Cardiac muscle cell (in vitro differentiated cells and primary cell): ENCODE measurements at regions not wholly inside any gene's neighbourhood (a gene's known extent, or its start where the extent isn't known, plus 50 kb on each side); places are given as distances from the start of the nearest gene placed in this dataset.

Source experiments
- DNase-seq, 2 donors: peaks; one replicate each; pipeline versions ENCODE4 v3.0.0 to v3.0.0-alpha.2; 2010 to 2017; ENCODE audit warnings: low read depth in 1 of 2, low spot score in 1 of 2
- H3K27ac ChIP-seq: fragments of 200-600 bp; sonication (generic); 2 replicates; pipeline ENCODE4 v1.5.1; 2016
- H3K27me3 ChIP-seq: fragments of 200-600 bp; sonication (generic); 2 replicates; pipeline ENCODE4 v1.6.0; 2016; ENCODE audit warnings: control low read depth
- H3K36me3 ChIP-seq: fragments of 200-600 bp; sonication (generic); 2 replicates; pipeline ENCODE4 v1.5.1; 2016; ENCODE audit warnings: control low read depth
- H3K4me1 ChIP-seq: fragments of 200-600 bp; sonication (generic); 2 replicates; pipeline ENCODE4 v1.8.1; 2017; ENCODE audit warnings: low read depth, mild to moderate bottlenecking, mixed run types
- H3K4me3 ChIP-seq: fragments of 200-600 bp; sonication (generic); 2 replicates; pipeline ENCODE4 v1.5.1; 2016; ENCODE audit warnings: mild to moderate bottlenecking
- H3K9me3 ChIP-seq: fragments of 200-600 bp; sonication (generic); 2 replicates; pipeline ENCODE4 v1.5.1; 2017; ENCODE audit warnings: low read depth, mild to moderate bottlenecking, control low read depth
- TF ChIP-seq, protein P1 (sequence below): IDR thresholded peaks from 2 replicates; pipeline ENCODE4 v1.5.1; 2012; ENCODE audit warnings: low read depth, mild to moderate bottlenecking, low read length

DNA sequence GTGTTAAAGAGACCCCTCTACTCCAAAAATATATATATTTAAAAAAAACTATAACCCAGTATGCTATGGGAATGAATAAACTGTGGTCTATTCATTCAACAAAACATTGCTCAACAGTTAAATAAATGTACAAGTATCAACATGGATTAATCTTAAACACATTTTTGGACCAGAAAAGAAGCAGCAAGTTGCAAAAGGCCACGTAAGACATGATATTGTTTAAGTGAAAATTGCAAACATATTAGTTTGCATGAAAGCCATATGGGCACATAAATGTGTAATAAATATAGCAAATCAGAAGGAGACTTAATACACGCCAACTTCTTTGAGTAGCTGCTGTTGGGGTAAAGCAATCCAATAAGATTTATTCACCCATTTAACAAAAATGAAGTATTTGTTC lies 321.5 kb downstream of the FBXO15 start:
- H3K27me3 ChIP-seq = no peaks in the 10 kb centered on the region
- no peak overlapping the region for H3K27ac ChIP-seq
- no peaks in the 10 kb centered on the region for H3K36me3 ChIP-seq
- H3K4me3 ChIP-seq = no peak overlapping the region
- H3K9me3 ChIP-seq = no peaks in the 10 kb centered on the region
- TF ChIP-seq, protein P1, sequence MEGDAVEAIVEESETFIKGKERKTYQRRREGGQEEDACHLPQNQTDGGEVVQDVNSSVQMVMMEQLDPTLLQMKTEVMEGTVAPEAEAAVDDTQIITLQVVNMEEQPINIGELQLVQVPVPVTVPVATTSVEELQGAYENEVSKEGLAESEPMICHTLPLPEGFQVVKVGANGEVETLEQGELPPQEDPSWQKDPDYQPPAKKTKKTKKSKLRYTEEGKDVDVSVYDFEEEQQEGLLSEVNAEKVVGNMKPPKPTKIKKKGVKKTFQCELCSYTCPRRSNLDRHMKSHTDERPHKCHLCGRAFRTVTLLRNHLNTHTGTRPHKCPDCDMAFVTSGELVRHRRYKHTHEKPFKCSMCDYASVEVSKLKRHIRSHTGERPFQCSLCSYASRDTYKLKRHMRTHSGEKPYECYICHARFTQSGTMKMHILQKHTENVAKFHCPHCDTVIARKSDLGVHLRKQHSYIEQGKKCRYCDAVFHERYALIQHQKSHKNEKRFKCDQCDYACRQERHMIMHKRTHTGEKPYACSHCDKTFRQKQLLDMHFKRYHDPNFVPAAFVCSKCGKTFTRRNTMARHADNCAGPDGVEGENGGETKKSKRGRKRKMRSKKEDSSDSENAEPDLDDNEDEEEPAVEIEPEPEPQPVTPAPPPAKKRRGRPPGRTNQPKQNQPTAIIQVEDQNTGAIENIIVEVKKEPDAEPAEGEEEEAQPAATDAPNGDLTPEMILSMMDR = no peak
- no peak for DNase-seq
- H3K4me1 ChIP-seq = peaks cover 7% of the 10 kb centered on the region

DNA sequence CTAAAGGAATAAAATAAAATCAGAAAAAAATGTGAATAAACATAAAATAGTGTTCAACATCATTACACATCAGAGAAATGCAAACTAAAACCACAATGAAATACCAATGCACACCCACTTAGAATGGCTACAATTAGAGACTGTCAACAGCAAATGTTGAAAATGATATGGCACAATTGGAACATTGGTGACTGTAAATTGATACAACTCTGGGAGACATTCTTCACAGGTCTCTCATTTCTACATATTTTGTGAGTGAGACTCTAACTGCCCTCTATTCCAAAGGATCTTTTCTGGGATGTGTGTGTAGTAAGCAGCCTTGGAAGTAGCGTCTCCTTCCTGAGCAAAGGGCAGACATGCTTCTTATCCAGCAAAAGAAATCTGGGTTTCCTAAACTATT lies 323.0 kb downstream of the FBXO15 start:
- no peak overlapping the region for H3K4me3 ChIP-seq
- peaks cover 7% of the 10 kb centered on the region for H3K4me1 ChIP-seq
- no peaks in the 10 kb centered on the region for H3K36me3 ChIP-seq
- DNase-seq = no peak
- H3K9me3 ChIP-seq = no peaks in the 10 kb centered on the region
- H3K27me3 ChIP-seq = no peaks in the 10 kb centered on the region
- TF ChIP-seq, protein P1 = no peak
- no peak overlapping the region for H3K27ac ChIP-seq

DNA sequence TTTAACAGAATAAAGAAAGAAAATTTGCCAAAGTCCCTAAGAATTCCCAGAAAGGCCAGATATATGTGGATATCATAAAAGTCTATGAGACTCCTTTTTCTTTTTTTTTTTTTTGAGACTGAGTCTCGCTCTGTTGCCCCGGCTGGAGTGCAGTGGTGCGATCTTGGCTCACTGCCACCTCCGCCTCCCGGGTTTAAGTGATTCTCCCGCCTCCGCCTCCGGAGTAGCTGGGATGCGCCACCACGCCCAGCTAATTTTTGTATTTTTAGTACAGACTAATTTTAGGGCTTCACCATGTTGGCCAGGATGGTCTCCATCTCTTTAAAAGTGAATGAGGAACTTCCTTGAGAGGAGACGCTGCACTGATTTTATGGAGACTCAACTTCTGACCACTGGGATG lies 335.2 kb downstream of the FBXO15 start:
- Histone ChIP-seq H3K9me3 (no peaks in the 10 kb centered on the region), H3K27me3 (no peaks in the 10 kb centered on the region), H3K4me3 (no peak overlapping the region), H3K36me3 (no peaks in the 10 kb centered on the region), H3K27ac (no peak overlapping the region), H3K4me1 (peaks cover 6% of the 10 kb centered on the region)
- TF ChIP-seq, protein P1 = no peak
- DNase-seq = no peak

DNA sequence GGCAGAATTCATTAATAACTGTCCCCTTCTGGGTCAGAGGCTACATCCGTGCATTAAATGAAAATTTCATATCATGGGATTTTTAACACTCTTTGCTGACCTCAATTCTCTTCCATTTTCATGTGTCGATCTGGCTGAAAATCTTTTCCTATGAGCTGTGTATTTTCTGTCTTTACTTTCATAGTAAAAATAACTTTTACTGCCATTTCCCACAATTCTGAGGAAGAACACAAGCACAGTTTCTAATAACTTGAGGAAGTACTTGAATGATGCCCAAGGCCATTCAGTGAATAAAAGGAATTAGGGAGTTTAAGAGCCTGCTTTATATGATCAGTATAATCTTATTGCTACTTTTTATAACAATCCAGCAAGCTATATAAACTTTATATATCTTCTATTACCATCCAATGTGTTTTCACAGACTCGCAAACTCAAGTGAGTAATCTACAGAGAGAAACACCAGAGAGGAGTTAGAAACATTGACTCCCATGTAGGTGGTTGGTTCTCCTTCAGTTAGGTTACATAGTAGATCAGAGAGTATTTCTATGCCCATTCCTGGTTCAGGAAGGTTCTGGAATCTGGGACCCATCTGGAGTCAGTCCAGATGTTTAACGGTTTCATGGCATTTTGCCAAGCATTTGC lies 340.0 kb downstream of the FBXO15 start:
- no peaks in the 10 kb centered on the region for H3K9me3 ChIP-seq
- TF ChIP-seq, protein P1 = no peak
- H3K4me1 ChIP-seq = peaks cover 6% of the 10 kb centered on the region
- H3K27ac ChIP-seq = no peak overlapping the region
- H3K36me3 ChIP-seq = no peaks in the 10 kb centered on the region
- H3K4me3 ChIP-seq = no peak overlapping the region
- H3K27me3 ChIP-seq = no peaks in the 10 kb centered on the region
- DNase-seq = no peak

DNA sequence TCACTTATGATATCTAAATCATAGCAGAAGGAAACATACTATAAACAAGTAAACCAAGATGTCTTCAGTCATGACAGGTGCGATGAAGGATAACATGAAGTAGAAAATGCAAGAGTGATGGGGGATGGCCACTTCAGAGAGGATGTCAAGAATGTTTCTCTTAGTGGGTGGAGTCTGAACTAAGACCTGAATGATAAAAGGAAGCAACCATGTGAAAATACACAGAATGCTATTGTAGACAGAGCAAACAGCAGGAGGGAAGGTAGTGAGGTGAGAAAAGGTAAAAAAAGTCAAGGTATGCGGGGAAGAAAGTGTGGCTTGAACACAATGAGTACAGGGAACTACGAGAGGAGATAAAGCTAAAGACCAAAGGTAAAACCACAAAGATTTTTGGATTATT lies 341.6 kb downstream of the FBXO15 start:
- Histone ChIP-seq H3K4me1 (peaks cover 6% of the 10 kb centered on the region), H3K27ac (no peak overlapping the region), H3K4me3 (no peak overlapping the region), H3K9me3 (no peaks in the 10 kb centered on the region), H3K36me3 (no peaks in the 10 kb centered on the region), H3K27me3 (no peaks in the 10 kb centered on the region)
- TF ChIP-seq, protein P1 = no peak
- no peak for DNase-seq

DNA sequence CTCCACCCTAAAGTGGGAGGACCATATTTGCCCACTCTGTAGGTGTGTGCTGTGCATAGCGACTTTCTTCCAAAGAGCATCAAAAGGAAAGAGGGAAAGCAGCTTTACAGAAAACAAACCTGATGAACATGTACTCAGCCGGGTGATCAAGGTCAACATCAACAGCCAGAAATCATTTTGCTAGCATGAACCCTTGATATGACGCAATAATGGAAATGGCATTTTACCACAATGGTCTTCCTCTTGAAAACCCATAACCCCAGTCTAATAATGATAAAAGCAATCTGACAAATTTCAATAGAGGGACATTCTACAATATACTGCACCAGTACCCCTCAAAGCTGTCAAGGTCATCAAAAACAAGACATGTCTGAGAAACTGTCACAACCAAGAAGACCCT lies 350.2 kb downstream of the FBXO15 start:
- Histone ChIP-seq H3K27me3 (no peaks in the 10 kb centered on the region), H3K36me3 (no peaks in the 10 kb centered on the region), H3K27ac (no peak overlapping the region), H3K4me3 (no peak overlapping the region), H3K9me3 (no peaks in the 10 kb centered on the region), H3K4me1 (peaks cover 30% of the 10 kb centered on the region)
- TF ChIP-seq, protein P1 = no peak
- DNase-seq = no peak
